Large intestine (tissue), 3 donors: ENCODE measurements at regions not wholly inside any gene's neighbourhood (a gene's known extent, or its start where the extent isn't known, plus 50 kb on each side); places are given as distances from the start of the nearest gene placed in this dataset.
"Not testable (repeated sequence)": the region's sequence is repeated elsewhere in the genome, so short reads cannot be mapped to it uniquely, and the experiment has no call there.

Experiments used
- DNase-seq, 2 donors: peaks; one replicate each; pipeline versions ENCODE4 v3.0.0 to v3.0.0-alpha.2; 2013
- H3K27ac ChIP-seq: one replicate; pipeline ENCODE4 v1.5.1; 2013; ENCODE audit warnings: low read length
- H3K27me3 ChIP-seq: 2 replicates; pipeline ENCODE4 v1.6.1; 2013; ENCODE audit warnings: low read length; ENCODE audit not compliant: control insufficient read depth, insufficient read depth
- H3K36me3 ChIP-seq: 2 replicates; pipeline ENCODE4 v1.6.1; 2013; ENCODE audit warnings: low read length; ENCODE audit not compliant: control insufficient read depth, insufficient read depth
- H3K4me1 ChIP-seq: one replicate; pipeline ENCODE4 v1.6.1; 2013; ENCODE audit warnings: low read length; ENCODE audit not compliant: control insufficient read depth, insufficient read depth
- H3K4me3 ChIP-seq: one replicate; pipeline ENCODE4 v1.5.1; 2013; ENCODE audit warnings: low read length
- H3K9me3 ChIP-seq: one replicate; pipeline ENCODE4 v1.6.1; 2013; ENCODE audit warnings: mild to moderate bottlenecking, low read depth, low read length, moderate library complexity; ENCODE audit not compliant: control insufficient read depth
- WGBS: methylation state at CpG from one replicate; pipeline ENCODE4 v1.1.5; 2013; ENCODE audit warnings: low lambda C conversion rate; ENCODE audit not compliant: insufficient coverage; 5-methylcytosine and 5-hydroxymethylcytosine counted together

DNA sequence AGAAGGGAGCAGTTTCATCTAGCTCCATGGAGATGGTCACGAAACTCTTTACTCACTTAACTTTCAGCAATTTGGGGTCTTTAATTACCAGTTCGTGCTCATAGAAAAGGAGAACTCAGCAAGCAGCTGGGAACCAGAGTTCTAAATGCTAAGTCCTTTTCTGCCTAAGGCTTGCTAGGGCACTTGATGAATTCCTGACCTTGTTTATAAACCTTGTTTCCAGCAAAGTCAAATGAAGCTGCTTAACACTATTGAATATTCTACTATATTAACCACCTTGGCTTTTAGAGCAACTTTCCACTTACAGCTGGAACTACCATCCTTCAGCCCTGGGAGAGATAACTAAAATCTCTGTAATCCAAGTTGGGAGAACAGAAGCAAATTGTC is 79.5 kb upstream of the TSC22D2 start:
- H3K4me1 ChIP-seq: peaks cover 27% of the 10 kb centered on the region
- H3K9me3 ChIP-seq: no peaks in the 10 kb centered on the region
- no peak for DNase-seq
- H3K27ac ChIP-seq: no peak overlapping the region
- no peaks in the 10 kb centered on the region for H3K36me3 ChIP-seq
- H3K27me3 ChIP-seq: no peaks in the 10 kb centered on the region
- no peak overlapping the region for H3K4me3 ChIP-seq
- WGBS: no CpG with 5 or more reads among the region's 2 CpGs

DNA sequence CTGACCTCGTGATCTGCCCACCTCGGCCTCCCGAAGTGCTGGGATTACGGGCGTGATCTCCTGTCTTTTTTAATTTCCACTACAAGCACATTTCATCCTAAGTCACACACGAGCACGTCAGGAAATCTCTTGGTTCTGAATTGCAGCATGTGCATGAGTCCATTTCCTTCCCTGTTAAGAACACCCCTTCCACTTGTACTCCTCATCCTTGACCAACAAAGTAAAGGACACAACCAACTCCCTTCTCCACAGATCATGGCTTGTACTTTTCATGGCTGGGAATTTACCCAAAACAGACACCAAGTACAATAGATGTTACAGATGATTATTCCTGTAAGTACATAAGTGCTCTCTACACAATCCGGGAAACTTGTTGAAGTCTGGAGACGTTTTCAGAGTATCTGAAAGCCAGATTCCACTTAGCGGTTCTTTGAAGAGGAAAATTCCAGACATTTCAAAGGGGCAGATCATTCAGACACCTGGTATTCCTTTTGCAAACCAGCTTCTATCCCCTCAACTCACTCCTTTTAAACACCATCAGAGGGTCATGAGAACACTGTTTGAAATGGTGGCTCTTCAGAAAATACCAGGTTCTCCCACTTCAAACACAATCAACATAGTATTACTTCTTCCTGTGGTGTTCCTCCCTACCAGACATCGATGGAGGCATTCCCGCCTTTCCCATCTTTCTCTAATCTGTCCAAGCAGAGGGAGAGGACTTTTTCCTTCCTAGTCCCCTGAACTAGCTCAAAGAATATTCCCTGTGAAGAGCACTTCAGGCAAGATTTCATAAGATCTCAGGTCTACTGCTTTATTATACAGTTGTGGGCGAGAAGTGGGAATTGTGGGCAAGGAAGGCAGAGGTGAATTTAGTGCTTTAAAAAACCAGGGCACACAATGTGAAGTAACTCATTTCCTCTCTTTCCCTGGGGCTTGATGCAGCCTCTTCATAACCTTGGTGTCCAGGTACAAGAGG is 80.1 kb upstream of the TSC22D2 start:
- Histone ChIP-seq H3K27me3 (no peaks in the 10 kb centered on the region), H3K36me3 (no peaks in the 10 kb centered on the region), H3K4me1 (peaks cover 27% of the 10 kb centered on the region), H3K4me3 (no peak overlapping the region), H3K27ac (no peak overlapping the region), H3K9me3 (no peaks in the 10 kb centered on the region)
- no peak for DNase-seq
- WGBS: 100% methylated on average over 1 of the region's 13 CpGs

DNA sequence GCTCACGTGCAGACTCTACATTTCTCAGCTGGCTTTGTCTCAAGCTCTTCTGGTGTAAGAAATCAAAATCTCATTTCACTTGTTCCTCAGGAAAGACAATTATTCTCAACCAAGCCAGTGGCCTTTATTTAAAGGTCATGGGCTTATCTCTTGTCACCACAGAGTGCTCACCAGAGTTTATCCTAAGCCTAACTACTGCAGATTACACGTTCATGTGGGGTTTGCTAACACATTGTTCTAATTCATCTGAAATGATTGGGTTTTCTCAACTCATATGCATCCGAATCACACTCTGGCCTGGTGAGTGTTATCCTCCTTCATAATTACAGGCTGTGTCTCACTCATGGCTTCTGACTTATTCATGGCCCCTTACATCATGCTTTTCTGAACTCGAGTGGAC is 83.3 kb upstream of the TSC22D2 start:
- DNase-seq: no peak
- Histone ChIP-seq H3K9me3 (no peaks in the 10 kb centered on the region), H3K4me3 (no peak overlapping the region), H3K36me3 (no peaks in the 10 kb centered on the region), H3K27me3 (no peaks in the 10 kb centered on the region), H3K27ac (no peak overlapping the region), H3K4me1 (peaks cover 19% of the 10 kb centered on the region)
- 50% methylated on average over 2 of the region's 4 CpGs for WGBS

GRCh38 chr3:150324245-150324644 is 83.9 kb upstream of the TSC22D2 start:
- Histone ChIP-seq H3K9me3 (no peaks in the 10 kb centered on the region), H3K27me3 (no peaks in the 10 kb centered on the region), H3K36me3 (no peaks in the 10 kb centered on the region), H3K4me1 (peaks cover 15% of the 10 kb centered on the region), H3K27ac (no peak overlapping the region), H3K4me3 (no peak overlapping the region)
- no peak for DNase-seq
- no CpG with 5 or more reads among the region's 3 CpGs for WGBS

- Histone ChIP-seq H3K4me1 (peaks cover 15% of the 10 kb centered on the region), H3K36me3 (no peaks in the 10 kb centered on the region), H3K27me3 (no peaks in the 10 kb centered on the region), H3K4me3 (no peak overlapping the region), H3K9me3 (no peaks in the 10 kb centered on the region), H3K27ac (no peak overlapping the region)
- no CpG with 5 or more reads among the region's 1 CpG for WGBS
- DNase-seq: no peak
Measured at GRCh38 chr3:150323770-150324169, 84.3 kb upstream of the TSC22D2 start.

DNA sequence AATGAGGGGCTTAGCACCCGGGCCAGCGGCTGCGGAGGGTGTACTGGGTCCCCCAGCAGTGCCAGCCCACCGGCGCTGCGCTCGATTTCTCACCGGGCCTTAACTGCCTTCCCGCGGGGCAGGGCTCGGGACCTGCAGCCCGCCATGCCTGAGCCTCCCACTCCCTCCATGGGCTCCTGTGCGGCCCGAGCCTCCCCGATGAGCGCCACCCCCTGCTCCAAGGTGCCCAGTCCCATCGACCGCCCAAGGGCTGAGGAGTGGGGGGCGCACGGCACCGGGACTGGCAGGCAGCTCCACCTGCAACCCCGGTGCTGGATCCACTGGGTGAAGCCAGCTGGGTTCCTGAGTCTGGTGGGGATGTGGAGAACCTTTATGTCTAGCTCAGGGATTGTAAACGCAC is 85.0 kb upstream of the TSC22D2 start:
- not testable (repeated sequence) for H3K36me3 ChIP-seq, H3K4me3 ChIP-seq, H3K27me3 ChIP-seq, H3K9me3 ChIP-seq, DNase-seq, H3K27ac ChIP-seq
- WGBS: no CpG with 5 or more reads among the region's 23 CpGs
- peaks cover 15% of the 10 kb centered on the region for H3K4me1 ChIP-seq

GRCh38 chr3:150320971-150321370 is 87.1 kb upstream of the TSC22D2 start:
- not testable (repeated sequence) for H3K4me3 ChIP-seq, H3K9me3 ChIP-seq, H3K36me3 ChIP-seq, H3K27ac ChIP-seq, DNase-seq, H3K27me3 ChIP-seq
- no CpG with 5 or more reads among the region's 1 CpG for WGBS
- H3K4me1 ChIP-seq: peaks cover 15% of the 10 kb centered on the region

DNA sequence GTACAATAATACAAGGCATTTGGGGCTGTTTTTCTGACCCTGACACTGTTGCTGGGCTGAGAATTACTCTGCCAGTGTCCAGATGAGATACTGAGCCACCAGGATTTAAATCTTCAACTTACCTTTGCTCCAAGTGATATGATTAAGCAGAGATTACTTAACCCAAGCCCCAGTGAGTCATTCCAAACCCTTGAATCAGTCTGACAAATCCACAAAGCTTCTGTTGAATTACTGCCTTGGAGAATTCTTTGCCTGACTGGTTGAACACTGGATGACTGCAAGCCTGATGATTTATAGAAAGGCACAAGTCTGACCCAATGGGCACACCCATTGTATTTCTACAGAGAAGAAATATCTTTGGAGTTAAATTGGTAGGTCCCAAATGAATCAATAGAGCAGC is 88.2 kb upstream of the TSC22D2 start:
- peaks cover 15% of the 10 kb centered on the region for H3K4me1 ChIP-seq
- no peak overlapping the region for H3K4me3 ChIP-seq
- DNase-seq: peak; percentile 76 to 84
- H3K27me3 ChIP-seq: no peaks in the 10 kb centered on the region
- peak overlapping the region; percentile 35 for H3K27ac ChIP-seq
- no peaks in the 10 kb centered on the region for H3K9me3 ChIP-seq
- H3K36me3 ChIP-seq: no peaks in the 10 kb centered on the region

DNA sequence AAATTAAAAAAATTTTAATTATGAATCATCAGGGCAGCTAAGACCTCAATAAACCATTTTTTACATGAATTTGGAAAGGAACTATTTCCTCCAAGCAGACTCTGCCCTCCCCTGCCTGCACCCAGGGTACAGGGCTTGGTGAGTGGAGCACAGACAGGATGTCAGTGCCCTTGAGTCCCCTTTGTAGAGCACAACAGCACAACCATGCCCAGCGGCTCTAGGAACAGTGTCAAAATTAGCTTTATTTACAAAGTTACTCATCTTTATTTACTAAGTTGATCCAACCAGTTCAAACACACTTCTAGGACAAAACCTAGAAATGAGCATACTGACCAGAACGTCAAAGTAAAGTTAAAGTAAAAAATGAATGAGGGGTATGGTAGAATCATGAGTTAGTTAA is 90.6 kb upstream of the TSC22D2 start:
- Histone ChIP-seq H3K4me3 (no peak overlapping the region), H3K36me3 (no peaks in the 10 kb centered on the region), H3K9me3 (no peaks in the 10 kb centered on the region), H3K27me3 (no peaks in the 10 kb centered on the region), H3K4me1 (peaks cover 14% of the 10 kb centered on the region), H3K27ac (no peak overlapping the region)
- no peak for DNase-seq
- 17% methylated on average over 1 of the region's 2 CpGs for WGBS

DNA sequence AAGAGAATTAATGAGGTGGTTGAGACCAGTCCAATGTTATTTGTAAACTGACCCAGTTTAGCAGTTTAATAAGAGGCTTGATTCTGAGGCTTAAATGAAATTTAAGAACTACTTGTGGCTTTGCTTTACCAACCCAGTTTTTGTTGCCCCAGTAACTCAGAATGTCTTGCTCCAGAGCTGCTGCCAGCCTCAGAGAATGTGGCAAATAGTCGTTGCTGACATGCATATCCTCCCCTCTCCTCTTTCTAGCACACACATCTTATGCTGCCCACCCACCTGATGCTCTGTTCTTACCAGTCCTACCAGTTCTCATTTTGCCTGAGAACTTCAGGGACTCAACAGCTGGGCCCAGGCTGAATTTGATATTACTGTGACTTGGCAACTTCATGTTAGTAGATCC is 92.4 kb upstream of the TSC22D2 start:
- H3K27ac ChIP-seq: no peak overlapping the region

More for the DNA sequence above, 92.4 kb upstream of the TSC22D2 start:
- Histone ChIP-seq H3K4me1 (peaks cover 18% of the 10 kb centered on the region), H3K27me3 (no peaks in the 10 kb centered on the region), H3K9me3 (no peaks in the 10 kb centered on the region), H3K4me3 (no peak overlapping the region), H3K36me3 (no peaks in the 10 kb centered on the region)
- WGBS: no CpG with 5 or more reads among the region's 1 CpG
- DNase-seq: no peak
